GM13977 (cell line): ENCODE measurements at regions not wholly inside any gene's neighbourhood (a gene's known extent, or its start where the extent isn't known, plus 50 kb on each side); places are given as distances from the start of the nearest gene placed in this dataset.

ENCODE experiments used
- DNase-seq: peaks from one replicate; pipeline ENCODE4 v3.0.0; 2012; ENCODE audit warnings: low spot score
- CTCF ChIP-seq: IDR thresholded peaks from 2 replicates; pipeline ENCODE4 v1.5.1; 2012; ENCODE audit warnings: mild to moderate bottlenecking, control low read depth; ENCODE audit not compliant: insufficient read depth; ENCODE audit errors: extremely low read depth, missing control alignments
- in situ Hi-C: fragments of 300-500 bp; cut with MboI; formaldehyde crosslinking; loops from one replicate; pipeline ENCODE4 v1.12.0; 2022; ENCODE audit warnings: low sequenced_read_pairs, low pct_unique_long_range_greater_than_20kb, mixed read lengths, inconsistent platforms; ENCODE audit not compliant: unreplicated experiment

DNA sequence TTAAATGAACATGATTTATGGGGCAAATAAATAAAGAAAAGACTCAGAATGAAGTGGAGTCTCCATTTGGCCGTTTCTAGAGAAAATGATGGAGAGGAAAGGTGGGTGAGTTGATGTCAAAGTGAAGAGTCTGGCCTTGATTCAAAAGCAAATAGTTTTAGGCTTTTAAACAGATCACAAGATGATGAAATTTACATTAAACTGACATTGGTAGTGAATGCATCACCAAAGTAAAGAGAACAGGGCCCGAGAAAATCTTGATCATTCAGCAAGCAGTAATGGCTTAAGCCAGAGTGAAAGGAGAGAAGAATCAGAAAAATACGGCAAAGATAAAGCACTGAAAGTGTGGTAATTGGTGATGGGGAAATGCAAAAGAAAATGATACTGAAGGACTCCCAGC lies 460.0 kb upstream of the SGCD start:
- in situ Hi-C loops = no loop called here
- no peak for DNase-seq
- TF ChIP-seq CTCF = no peak

GRCh38 chr5:155867522-155868088 lies 459.4 kb upstream of the SGCD start:
- no peak for DNase-seq
- in situ Hi-C loops = no loop called here

DNA sequence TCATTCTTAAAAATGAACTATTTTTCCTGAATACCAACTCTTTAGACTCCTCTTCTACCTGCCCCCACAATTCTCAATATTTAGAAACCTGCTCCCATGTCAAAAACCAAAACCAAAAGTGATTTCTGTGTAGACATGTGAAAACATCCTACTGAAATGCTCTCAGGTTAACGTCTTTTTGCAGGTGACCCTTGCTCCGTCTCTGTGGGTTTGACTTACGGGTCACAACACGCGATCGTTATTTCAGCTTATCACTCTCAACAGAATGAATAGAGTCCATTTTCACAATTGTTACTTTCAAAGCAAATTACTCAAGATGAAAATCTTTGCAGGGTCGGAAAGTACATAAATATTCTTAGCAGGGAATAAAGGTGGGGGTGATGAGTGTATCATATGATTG lies 456.3 kb upstream of the SGCD start:
- no peak for DNase-seq
- in situ Hi-C loops = no loop called here
- TF ChIP-seq CTCF = no peak

More at GRCh38 chr5:155867522-155868088, 459.4 kb upstream of the SGCD start:
- TF ChIP-seq CTCF = no peak

DNA sequence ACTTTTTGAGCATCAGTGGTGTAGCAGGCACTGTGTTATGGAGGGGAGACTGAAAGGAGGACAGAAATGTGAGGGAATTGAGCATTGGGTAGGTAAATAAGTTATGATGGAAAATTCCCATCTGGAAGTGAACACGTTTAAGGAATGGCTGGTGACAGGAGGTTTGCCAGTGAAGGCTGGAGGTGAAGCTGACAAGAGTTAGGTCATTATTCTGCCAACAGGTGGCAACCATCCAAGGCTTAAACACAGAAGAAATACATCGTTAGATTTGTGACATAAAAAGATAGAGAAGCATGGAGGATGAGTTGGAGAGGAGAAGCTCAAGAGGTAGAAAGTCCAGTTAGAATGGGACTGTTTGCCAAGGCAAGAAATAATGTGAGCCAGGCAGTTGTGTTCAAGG lies 455.3 kb upstream of the SGCD start:
- DNase-seq = no peak
- TF ChIP-seq CTCF = no peak
- in situ Hi-C loops = no loop called here

DNA sequence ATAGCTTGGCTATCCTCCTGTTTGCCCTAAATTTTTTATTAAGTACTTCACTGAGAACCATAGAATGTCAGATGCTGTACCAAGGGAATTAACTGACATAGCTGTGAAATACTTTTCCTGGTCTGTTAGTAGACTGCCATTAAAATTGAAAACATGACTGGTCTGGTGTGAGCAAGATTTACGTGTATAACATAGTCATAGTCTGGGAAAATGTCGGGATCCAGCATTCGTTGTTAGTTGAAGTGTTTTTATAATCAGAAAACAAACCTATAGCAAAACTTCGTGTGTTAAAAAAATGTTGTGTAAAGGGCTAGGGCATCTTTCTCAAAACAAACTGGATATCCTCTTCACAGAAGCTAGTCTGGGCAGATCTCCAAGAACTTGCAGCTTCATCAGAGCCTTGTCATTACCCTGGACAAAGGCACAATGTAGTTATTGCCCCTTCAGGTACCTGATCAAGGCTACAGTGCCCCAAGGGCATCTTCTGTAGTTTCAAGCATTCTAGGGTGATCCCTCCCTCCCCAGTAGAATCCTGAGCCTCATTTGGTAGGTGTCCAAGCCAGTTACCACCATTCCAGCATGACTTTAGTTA lies 454.2 kb upstream of the SGCD start:
- in situ Hi-C loops = no loop called here
- no peak for DNase-seq
- TF ChIP-seq CTCF = no peak

GRCh38 chr5:155878991-155879575 lies 447.9 kb upstream of the SGCD start:
- in situ Hi-C loops = no loop called here
- TF ChIP-seq CTCF = no peak
- DNase-seq = no peak
